Endothelial cell (in vitro differentiated cells): ENCODE measurements at regions not wholly inside any gene's neighbourhood (a gene's known extent, or its start where the extent isn't known, plus 50 kb on each side); places are given as distances from the start of the nearest gene placed in this dataset.

Experiments
- DNase-seq: peaks from one replicate; pipeline ENCODE4 v3.0.0; 2021; ENCODE audit warnings: low spot score
- H3K27ac Mint-ChIP-seq: one replicate; pipeline ENCODE4 v1.8.0; 2021; ENCODE audit warnings: mixed read lengths, inconsistent platforms; ENCODE audit not compliant: unreplicated experiment
- H3K27me3 Mint-ChIP-seq: one replicate; pipeline ENCODE4 v1.8.0; 2021; ENCODE audit warnings: mild to moderate bottlenecking, moderate library complexity, mixed read lengths, inconsistent platforms; ENCODE audit not compliant: unreplicated experiment
- H3K36me3 Mint-ChIP-seq: one replicate; pipeline ENCODE4 v1.8.0; 2021; ENCODE audit warnings: mild to moderate bottlenecking, low read depth, mixed read lengths, inconsistent platforms; ENCODE audit not compliant: unreplicated experiment
- H3K4me1 Mint-ChIP-seq: one replicate; pipeline ENCODE4 v1.8.0; 2021; ENCODE audit warnings: mild to moderate bottlenecking, mixed read lengths, inconsistent platforms; ENCODE audit not compliant: unreplicated experiment
- H3K4me3 Mint-ChIP-seq: one replicate; pipeline ENCODE4 v1.8.0; 2021; ENCODE audit warnings: mild to moderate bottlenecking, mixed read lengths, inconsistent platforms; ENCODE audit not compliant: unreplicated experiment
- H3K9me3 Mint-ChIP-seq: one replicate; pipeline ENCODE4 v1.8.0; 2021; ENCODE audit warnings: mixed read lengths, inconsistent platforms; ENCODE audit not compliant: unreplicated experiment
- CTCF ChIP-seq: fragments of 200-600 bp; sonication (generic); IDR thresholded peaks from one replicate; pipeline ENCODE4 v1.5.0; 2021; ENCODE audit warnings: antibody characterized with exemption; ENCODE audit not compliant: unreplicated experiment

- no peak for TF ChIP-seq CTCF
- Mint-ChIP-seq H3K36me3 (no peaks in the 10 kb centered on the region), H3K4me1 (peaks cover 4% of the 10 kb centered on the region), H3K27me3 (peaks cover 4% of the 10 kb centered on the region), H3K27ac (no peak overlapping the region), H3K4me3 (no peak overlapping the region), H3K9me3 (no peaks in the 10 kb centered on the region)
- DNase-seq: no peak
Measured at GRCh38 chr1:114342376-114342775, 168.6 kb downstream of the TRIM33 start.

GRCh38 chr1:114341856-114342255, 169.1 kb downstream of the TRIM33 start:
- H3K27me3 Mint-ChIP-seq: no peaks in the 10 kb centered on the region
- H3K27ac Mint-ChIP-seq: no peak overlapping the region
- DNase-seq: no peak
- no peaks in the 10 kb centered on the region for H3K9me3 Mint-ChIP-seq
- H3K4me1 Mint-ChIP-seq: no peaks in the 10 kb centered on the region
- no peak overlapping the region for H3K4me3 Mint-ChIP-seq
- no peaks in the 10 kb centered on the region for H3K36me3 Mint-ChIP-seq
- no peak for TF ChIP-seq CTCF

- no peak for TF ChIP-seq CTCF
- Mint-ChIP-seq H3K9me3 (no peaks in the 10 kb centered on the region), H3K36me3 (no peaks in the 10 kb centered on the region), H3K27ac (no peak overlapping the region), H3K4me3 (no peak overlapping the region), H3K4me1 (no peaks in the 10 kb centered on the region), H3K27me3 (no peaks in the 10 kb centered on the region)
- DNase-seq: no peak
Measured at GRCh38 chr1:114341299-114341698, 169.7 kb downstream of the TRIM33 start.

GRCh38 chr1:114340892-114341291, 170.1 kb downstream of the TRIM33 start:
- H3K4me1 Mint-ChIP-seq: no peaks in the 10 kb centered on the region
- H3K27me3 Mint-ChIP-seq: no peaks in the 10 kb centered on the region
- TF ChIP-seq CTCF: no peak

GRCh38 chr1:114339379-114339778, 171.6 kb downstream of the TRIM33 start:
- Mint-ChIP-seq H3K27ac (no peak overlapping the region), H3K4me1 (no peaks in the 10 kb centered on the region), H3K9me3 (no peaks in the 10 kb centered on the region), H3K36me3 (no peaks in the 10 kb centered on the region), H3K27me3 (no peaks in the 10 kb centered on the region), H3K4me3 (no peak overlapping the region)
- TF ChIP-seq CTCF: no peak
- no peak for DNase-seq

More at GRCh38 chr1:114340892-114341291, 170.1 kb downstream of the TRIM33 start:
- Mint-ChIP-seq H3K27ac (no peak overlapping the region), H3K9me3 (no peaks in the 10 kb centered on the region), H3K4me3 (no peak overlapping the region), H3K36me3 (no peaks in the 10 kb centered on the region)
- DNase-seq: no peak
